Chondrocyte (in vitro differentiated cells): ENCODE measurements at regions not wholly inside any gene's neighbourhood (a gene's known extent, or its start where the extent isn't known, plus 50 kb on each side); places are given as distances from the start of the nearest gene placed in this dataset.

Experiments
- DNase-seq: peaks from one replicate; pipeline ENCODE4 v3.0.0; 2021; ENCODE audit warnings: mixed read lengths, low spot score
- H3K27ac Mint-ChIP-seq: one replicate; pipeline ENCODE4 v1.8.0; 2021; ENCODE audit warnings: mild to moderate bottlenecking, moderate library complexity, mixed read lengths; ENCODE audit not compliant: unreplicated experiment
- H3K27me3 Mint-ChIP-seq: 2 replicates; pipeline ENCODE4 v1.8.0; 2021; ENCODE audit warnings: low read depth, mixed read lengths
- H3K36me3 Mint-ChIP-seq: 2 replicates; pipeline ENCODE4 v1.8.0; 2021; ENCODE audit warnings: low read depth, mixed read lengths
- H3K4me1 Mint-ChIP-seq: 2 replicates; pipeline ENCODE4 v1.8.0; 2021; ENCODE audit warnings: low read depth, mild to moderate bottlenecking, mixed read lengths
- H3K4me3 Mint-ChIP-seq: one replicate; pipeline ENCODE4 v1.8.0; 2021; ENCODE audit warnings: mild to moderate bottlenecking, moderate library complexity, mixed read lengths; ENCODE audit not compliant: unreplicated experiment
- H3K9me3 Mint-ChIP-seq: 2 replicates; pipeline ENCODE4 v1.8.0; 2021; ENCODE audit warnings: low read depth, mixed read lengths
- TF ChIP-seq, protein P1 (sequence below): fragments of 200-600 bp; sonication (generic); IDR thresholded peaks from 2 replicates; pipeline ENCODE4 v1.5.0; 2021; ENCODE audit warnings: antibody characterized with exemption, mild to moderate bottlenecking, moderate library complexity

- no peak for DNase-seq
- Mint-ChIP-seq H3K4me3 (no peak overlapping the region), H3K4me1 (no peaks in the 10 kb centered on the region), H3K36me3 (peaks cover 3% of the 10 kb centered on the region), H3K9me3 (peaks cover 10% of the 10 kb centered on the region), H3K27me3 (peaks cover 1% of the 10 kb centered on the region), H3K27ac (no peak overlapping the region)
- TF ChIP-seq, protein P1, sequence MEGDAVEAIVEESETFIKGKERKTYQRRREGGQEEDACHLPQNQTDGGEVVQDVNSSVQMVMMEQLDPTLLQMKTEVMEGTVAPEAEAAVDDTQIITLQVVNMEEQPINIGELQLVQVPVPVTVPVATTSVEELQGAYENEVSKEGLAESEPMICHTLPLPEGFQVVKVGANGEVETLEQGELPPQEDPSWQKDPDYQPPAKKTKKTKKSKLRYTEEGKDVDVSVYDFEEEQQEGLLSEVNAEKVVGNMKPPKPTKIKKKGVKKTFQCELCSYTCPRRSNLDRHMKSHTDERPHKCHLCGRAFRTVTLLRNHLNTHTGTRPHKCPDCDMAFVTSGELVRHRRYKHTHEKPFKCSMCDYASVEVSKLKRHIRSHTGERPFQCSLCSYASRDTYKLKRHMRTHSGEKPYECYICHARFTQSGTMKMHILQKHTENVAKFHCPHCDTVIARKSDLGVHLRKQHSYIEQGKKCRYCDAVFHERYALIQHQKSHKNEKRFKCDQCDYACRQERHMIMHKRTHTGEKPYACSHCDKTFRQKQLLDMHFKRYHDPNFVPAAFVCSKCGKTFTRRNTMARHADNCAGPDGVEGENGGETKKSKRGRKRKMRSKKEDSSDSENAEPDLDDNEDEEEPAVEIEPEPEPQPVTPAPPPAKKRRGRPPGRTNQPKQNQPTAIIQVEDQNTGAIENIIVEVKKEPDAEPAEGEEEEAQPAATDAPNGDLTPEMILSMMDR: no peak
These were observed 152.8 kb upstream of the TMEFF2 start for GRCh38 chr2:192347542-192347941.

- H3K27me3 Mint-ChIP-seq: no peaks in the 10 kb centered on the region
- H3K36me3 Mint-ChIP-seq: peaks cover 3% of the 10 kb centered on the region
- H3K9me3 Mint-ChIP-seq: peaks cover 10% of the 10 kb centered on the region
- TF ChIP-seq, protein P1: no peak
- no peak overlapping the region for H3K4me3 Mint-ChIP-seq
- H3K27ac Mint-ChIP-seq: no peak overlapping the region
- H3K4me1 Mint-ChIP-seq: no peaks in the 10 kb centered on the region
- no peak for DNase-seq
These were observed 150.6 kb upstream of the TMEFF2 start for GRCh38 chr2:192345287-192345686.

DNA sequence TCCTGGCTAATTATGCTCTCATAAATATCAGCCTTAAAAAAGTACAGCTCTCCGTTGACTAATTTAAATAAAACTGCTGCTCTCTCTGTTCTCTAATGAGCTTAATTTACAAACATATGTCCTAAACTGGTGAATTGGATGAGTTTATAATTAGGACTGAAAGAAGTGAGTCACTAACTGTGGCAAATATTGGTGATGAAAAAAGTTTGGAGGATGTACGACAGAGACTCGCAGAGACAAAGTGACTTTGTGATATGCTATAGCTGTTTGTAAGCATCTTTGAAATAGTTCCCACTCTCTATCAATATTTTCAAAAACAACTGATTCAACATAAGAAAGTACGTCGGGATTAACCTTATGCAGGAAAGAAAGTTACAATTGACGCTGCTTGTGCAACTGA, 138.9 kb upstream of the TMEFF2 start:
- Mint-ChIP-seq H3K27ac (no peak overlapping the region), H3K4me1 (no peaks in the 10 kb centered on the region), H3K4me3 (no peak overlapping the region), H3K27me3 (peaks cover 33% of the 10 kb centered on the region), H3K36me3 (no peaks in the 10 kb centered on the region), H3K9me3 (no peaks in the 10 kb centered on the region)
- TF ChIP-seq, protein P1: no peak
- no peak for DNase-seq

- Mint-ChIP-seq H3K36me3 (no peaks in the 10 kb centered on the region), H3K9me3 (no peaks in the 10 kb centered on the region), H3K4me3 (no peak overlapping the region), H3K27ac (no peak overlapping the region), H3K27me3 (peaks cover 27% of the 10 kb centered on the region), H3K4me1 (no peaks in the 10 kb centered on the region)
- no peak for DNase-seq
- TF ChIP-seq, protein P1: no peak
These were observed 133.6 kb upstream of the TMEFF2 start for GRCh38 chr2:192328297-192328696.

DNA sequence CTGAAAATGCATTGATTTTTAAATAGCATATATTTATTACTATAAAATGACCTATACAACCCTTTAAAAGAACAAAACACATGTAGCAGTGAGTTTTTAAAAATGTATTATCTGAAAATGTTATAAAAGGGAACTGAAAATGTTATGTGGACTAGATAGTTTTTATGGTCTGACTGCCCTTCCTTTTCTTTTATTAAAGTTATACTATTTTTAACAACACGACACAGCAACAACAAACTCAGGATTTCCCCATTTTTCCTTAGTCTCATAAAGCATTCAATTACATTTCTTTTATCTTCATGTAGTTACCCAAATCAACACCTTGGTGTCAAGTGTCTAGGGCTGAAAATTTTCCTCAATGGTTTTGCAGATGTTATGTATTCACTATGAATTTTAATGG, 132.8 kb upstream of the TMEFF2 start:
- Mint-ChIP-seq H3K4me3 (no peak overlapping the region), H3K36me3 (no peaks in the 10 kb centered on the region), H3K27ac (no peak overlapping the region), H3K4me1 (no peaks in the 10 kb centered on the region), H3K9me3 (no peaks in the 10 kb centered on the region), H3K27me3 (peaks cover 24% of the 10 kb centered on the region)
- TF ChIP-seq, protein P1: no peak
- DNase-seq: no peak
